ENCODE measurements at regions not wholly inside any gene's neighbourhood (a gene's known extent, or its start where the extent isn't known, plus 50 kb on each side); places are given as distances from the start of the nearest gene placed in this dataset.

GRCh38 chr22:47460176-47460575 lies 697.7 kb downstream of the TBC1D22A start:
- no peak for TF ChIP-seq EZH2 (IDR thresholded peaks at IDR 0.05)
- no peak for TF ChIP-seq POLR2AphosphoS5 (IDR thresholded peaks at IDR 0.05; ENCODE audit: borderline replicate concordance, low read depth, low read length)
- no peak for TF ChIP-seq FOXP2 (optimal IDR thresholded peaks at IDR 0.05; ENCODE audit: control extremely low read depth, extremely low read length, insufficient read depth)
- H3K9ac ChIP-seq (ENCODE audit: insufficient read length) = no peak overlapping the region
- no peak for DNase-seq (ENCODE audit: low read depth, low spot score)
- H3K9me3 ChIP-seq (ENCODE audit: low read depth, low read length) = no peaks in the 10 kb centered on the region
- H3K27ac ChIP-seq = no peak overlapping the region
- no peaks in the 10 kb centered on the region for H3K36me3 ChIP-seq (ENCODE audit: insufficient read depth, low read length)
- H3K4me3 ChIP-seq = no peak overlapping the region

- Histone ChIP-seq H3K36me3 (ENCODE audit: insufficient read depth, low read length) (no peaks in the 10 kb centered on the region), H3K4me3 (no peak overlapping the region), H3K9ac (ENCODE audit: insufficient read length) (no peak overlapping the region), H3K27ac (no peak overlapping the region), H3K9me3 (ENCODE audit: low read depth, low read length) (no peaks in the 10 kb centered on the region)
- no peak for DNase-seq (ENCODE audit: low read depth, low spot score)
- TF ChIP-seq POLR2AphosphoS5 (IDR thresholded peaks at IDR 0.05; ENCODE audit: borderline replicate concordance, low read depth, low read length) (no peak), FOXP2 (optimal IDR thresholded peaks at IDR 0.05; ENCODE audit: control extremely low read depth, extremely low read length, insufficient read depth) (no peak), EZH2 (IDR thresholded peaks at IDR 0.05) (no peak)
Observed at GRCh38 chr22:47458348-47458747, 695.9 kb downstream of the TBC1D22A start.

GRCh38 chr22:47457509-47458300 lies 695.3 kb downstream of the TBC1D22A start:
- Histone ChIP-seq H3K9ac (ENCODE audit: insufficient read length) (no peak overlapping the region), H3K36me3 (ENCODE audit: insufficient read depth, low read length) (no peaks in the 10 kb centered on the region), H3K9me3 (ENCODE audit: low read depth, low read length) (no peaks in the 10 kb centered on the region), H3K4me3 (no peak overlapping the region), H3K27ac (no peak overlapping the region)
- DNase-seq (ENCODE audit: low read depth, low spot score) = no peak
- TF ChIP-seq FOXP2 (optimal IDR thresholded peaks at IDR 0.05; ENCODE audit: control extremely low read depth, extremely low read length, insufficient read depth) (no peak), POLR2AphosphoS5 (IDR thresholded peaks at IDR 0.05; ENCODE audit: borderline replicate concordance, low read depth, low read length) (no peak), EZH2 (IDR thresholded peaks at IDR 0.05) (no peak)

GRCh38 chr22:47457021-47457420 lies 694.6 kb downstream of the TBC1D22A start:
- Histone ChIP-seq H3K4me3 (no peak overlapping the region), H3K9me3 (ENCODE audit: low read depth, low read length) (no peaks in the 10 kb centered on the region), H3K27ac (no peak overlapping the region), H3K36me3 (ENCODE audit: insufficient read depth, low read length) (no peaks in the 10 kb centered on the region), H3K9ac (ENCODE audit: insufficient read length) (no peak overlapping the region)
- no peak for DNase-seq (ENCODE audit: low read depth, low spot score)
- TF ChIP-seq EZH2 (IDR thresholded peaks at IDR 0.05) = no peak
- no peak for TF ChIP-seq FOXP2 (optimal IDR thresholded peaks at IDR 0.05; ENCODE audit: control extremely low read depth, extremely low read length, insufficient read depth)
- no peak for TF ChIP-seq POLR2AphosphoS5 (IDR thresholded peaks at IDR 0.05; ENCODE audit: borderline replicate concordance, low read depth, low read length)

- Histone ChIP-seq H3K27ac (no peak overlapping the region), H3K4me3 (no peak overlapping the region), H3K9me3 (ENCODE audit: low read depth, low read length) (no peaks in the 10 kb centered on the region), H3K9ac (ENCODE audit: insufficient read length) (no peak overlapping the region), H3K36me3 (ENCODE audit: insufficient read depth, low read length) (no peaks in the 10 kb centered on the region)
- no peak for TF ChIP-seq FOXP2 (optimal IDR thresholded peaks at IDR 0.05; ENCODE audit: control extremely low read depth, extremely low read length, insufficient read depth)
- no peak for TF ChIP-seq EZH2 (IDR thresholded peaks at IDR 0.05)
- TF ChIP-seq POLR2AphosphoS5 (IDR thresholded peaks at IDR 0.05; ENCODE audit: borderline replicate concordance, low read depth, low read length) = no peak
- DNase-seq (ENCODE audit: low read depth, low spot score) = no peak
Observed at GRCh38 chr22:47456031-47456430, 693.6 kb downstream of the TBC1D22A start.

DNA sequence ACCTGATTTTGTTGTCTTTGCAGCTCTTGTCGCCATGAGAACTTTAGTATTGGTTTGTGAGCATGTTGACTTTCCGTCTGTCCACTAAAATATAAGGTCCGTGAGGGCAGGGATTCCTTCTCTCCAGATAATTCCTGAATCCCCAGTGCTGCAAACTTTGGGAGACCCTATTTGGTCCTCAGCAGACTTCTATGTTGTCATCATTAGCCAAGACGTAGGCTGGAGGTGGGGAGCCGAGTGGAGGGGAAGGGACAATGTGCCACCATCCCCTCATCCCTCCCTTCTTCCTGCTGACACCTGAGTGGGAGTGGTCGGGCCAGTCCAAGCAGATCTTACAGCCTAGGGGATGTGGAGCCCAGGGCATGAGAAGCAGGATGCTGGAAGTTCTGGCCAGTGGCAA lies 690.6 kb downstream of the TBC1D22A start:
- Histone ChIP-seq H3K36me3 (ENCODE audit: insufficient read depth, low read length) (no peaks in the 10 kb centered on the region), H3K4me3 (no peak overlapping the region), H3K27ac (no peak overlapping the region), H3K9me3 (ENCODE audit: low read depth, low read length) (no peaks in the 10 kb centered on the region), H3K9ac (ENCODE audit: insufficient read length) (no peak overlapping the region)
- TF ChIP-seq EZH2 (IDR thresholded peaks at IDR 0.05) (no peak), FOXP2 (optimal IDR thresholded peaks at IDR 0.05; ENCODE audit: control extremely low read depth, extremely low read length, insufficient read depth) (no peak), POLR2AphosphoS5 (IDR thresholded peaks at IDR 0.05; ENCODE audit: borderline replicate concordance, low read depth, low read length) (no peak)
- no peak for DNase-seq (ENCODE audit: low read depth, low spot score)

- H3K27ac ChIP-seq = no peak overlapping the region
- no peaks in the 10 kb centered on the region for H3K9me3 ChIP-seq (ENCODE audit: low read depth, low read length)
- TF ChIP-seq POLR2AphosphoS5 (IDR thresholded peaks at IDR 0.05; ENCODE audit: borderline replicate concordance, low read depth, low read length) (no peak), FOXP2 (optimal IDR thresholded peaks at IDR 0.05; ENCODE audit: control extremely low read depth, extremely low read length, insufficient read depth) (no peak), EZH2 (IDR thresholded peaks at IDR 0.05) (no peak)
- H3K36me3 ChIP-seq (ENCODE audit: insufficient read depth, low read length) = no peaks in the 10 kb centered on the region
- no peak overlapping the region for H3K4me3 ChIP-seq
- no peak for DNase-seq (ENCODE audit: low read depth, low spot score)
- H3K9ac ChIP-seq (ENCODE audit: insufficient read length) = no peak overlapping the region
Observed at GRCh38 chr22:47452184-47452583, 689.7 kb downstream of the TBC1D22A start.

GRCh38 chr22:47450876-47451475 lies 688.5 kb downstream of the TBC1D22A start:
- Histone ChIP-seq H3K4me3 (no peak overlapping the region), H3K9ac (ENCODE audit: insufficient read length) (no peak overlapping the region), H3K36me3 (ENCODE audit: insufficient read depth, low read length) (no peaks in the 10 kb centered on the region), H3K27ac (no peak overlapping the region), H3K9me3 (ENCODE audit: low read depth, low read length) (no peaks in the 10 kb centered on the region)
- TF ChIP-seq FOXP2 (optimal IDR thresholded peaks at IDR 0.05; ENCODE audit: control extremely low read depth, extremely low read length, insufficient read depth) = no peak
- no peak for DNase-seq (ENCODE audit: low read depth, low spot score)
